ENCODE measurements at regions not wholly inside any gene's neighbourhood (a gene's known extent, or its start where the extent isn't known, plus 50 kb on each side); places are given as distances from the start of the nearest gene placed in this dataset.
"Not testable (repeated sequence)": the region's sequence is repeated elsewhere in the genome, so short reads cannot be mapped to it uniquely, and the experiment has no call there.

GRCh38 chr12:37441371-37441770 lies 875.2 kb upstream of the ALG10B start:
- H3K36me3 Mint-ChIP-seq (ENCODE audit: low read depth); H3K27me3 Mint-ChIP-seq (ENCODE audit: insufficient read depth); DNase-seq (ENCODE audit: low spot score); intact Hi-C loops (cut with micrococcal nuclease); H3K27ac Mint-ChIP-seq; H3K4me1 Mint-ChIP-seq (ENCODE audit: low read depth); H3K4me3 Mint-ChIP-seq: not testable (repeated sequence)
- H3K9me3 Mint-ChIP-seq, result peaks cover 47% of the 10 kb centered on the region

- H3K27ac Mint-ChIP-seq; intact Hi-C loops (cut with micrococcal nuclease); DNase-seq (ENCODE audit: low spot score); H3K4me1 Mint-ChIP-seq (ENCODE audit: low read depth); H3K36me3 Mint-ChIP-seq (ENCODE audit: low read depth); H3K4me3 Mint-ChIP-seq; H3K27me3 Mint-ChIP-seq (ENCODE audit: insufficient read depth): not testable (repeated sequence)
- H3K9me3 Mint-ChIP-seq, result peaks cover 33% of the 10 kb centered on the region
These were observed 860.9 kb upstream of the ALG10B start for GRCh38 chr12:37455646-37456045.

GRCh38 chr12:37497939-37498338 lies 818.6 kb upstream of the ALG10B start:
- peaks cover 27% of the 10 kb centered on the region for H3K9me3 Mint-ChIP-seq
- DNase-seq (ENCODE audit: low spot score); H3K27me3 Mint-ChIP-seq (ENCODE audit: insufficient read depth); H3K27ac Mint-ChIP-seq; H3K36me3 Mint-ChIP-seq (ENCODE audit: low read depth); H3K4me1 Mint-ChIP-seq (ENCODE audit: low read depth); intact Hi-C loops (cut with micrococcal nuclease); H3K4me3 Mint-ChIP-seq: not testable (repeated sequence)

- H3K4me3 Mint-ChIP-seq; H3K27ac Mint-ChIP-seq; H3K4me1 Mint-ChIP-seq (ENCODE audit: low read depth); DNase-seq (ENCODE audit: low spot score); H3K27me3 Mint-ChIP-seq (ENCODE audit: insufficient read depth); intact Hi-C loops (cut with micrococcal nuclease); H3K36me3 Mint-ChIP-seq (ENCODE audit: low read depth): not testable (repeated sequence)
- H3K9me3 Mint-ChIP-seq, result peaks cover 25% of the 10 kb centered on the region
These were observed 806.3 kb upstream of the ALG10B start for GRCh38 chr12:37510256-37510655.

GRCh38 chr12:37540581-37540980 lies 776.0 kb upstream of the ALG10B start:
- not testable (repeated sequence) for H3K4me3 Mint-ChIP-seq

GRCh38 chr12:37541356-37541755 lies 775.2 kb upstream of the ALG10B start:
- no peaks in the 10 kb centered on the region for H3K36me3 Mint-ChIP-seq (ENCODE audit: low read depth)
- no peak overlapping the region for H3K27ac Mint-ChIP-seq
- no peak overlapping the region for H3K4me3 Mint-ChIP-seq
- H3K4me1 Mint-ChIP-seq (ENCODE audit: low read depth), result no peaks in the 10 kb centered on the region
- intact Hi-C loops (cut with micrococcal nuclease), result no loop called here
- H3K9me3 Mint-ChIP-seq, result peaks cover 44% of the 10 kb centered on the region
- DNase-seq (ENCODE audit: low spot score), result no peak
- no peaks in the 10 kb centered on the region for H3K27me3 Mint-ChIP-seq (ENCODE audit: insufficient read depth)

More at GRCh38 chr12:37540581-37540980, 776.0 kb upstream of the ALG10B start:
- H3K4me1 Mint-ChIP-seq (ENCODE audit: low read depth); H3K27ac Mint-ChIP-seq; H3K36me3 Mint-ChIP-seq (ENCODE audit: low read depth); DNase-seq (ENCODE audit: low spot score); H3K27me3 Mint-ChIP-seq (ENCODE audit: insufficient read depth); intact Hi-C loops (cut with micrococcal nuclease): not testable (repeated sequence)
- peaks cover 45% of the 10 kb centered on the region for H3K9me3 Mint-ChIP-seq

- H3K4me1 Mint-ChIP-seq (ENCODE audit: low read depth), result no peaks in the 10 kb centered on the region
- H3K27ac Mint-ChIP-seq, result no peak overlapping the region
- H3K9me3 Mint-ChIP-seq, result peaks cover 44% of the 10 kb centered on the region
- H3K36me3 Mint-ChIP-seq (ENCODE audit: low read depth), result no peaks in the 10 kb centered on the region
- no peaks in the 10 kb centered on the region for H3K27me3 Mint-ChIP-seq (ENCODE audit: insufficient read depth)
- intact Hi-C loops (cut with micrococcal nuclease), result no loop called here
- no peak for DNase-seq (ENCODE audit: low spot score)
- no peak overlapping the region for H3K4me3 Mint-ChIP-seq
These were observed 773.2 kb upstream of the ALG10B start for GRCh38 chr12:37543131-37543965.

GRCh38 chr12:37543966-37544668 lies 772.5 kb upstream of the ALG10B start:
- Mint-ChIP-seq H3K9me3 (peaks cover 51% of the 10 kb centered on the region), H3K4me1 (ENCODE audit: low read depth) (no peaks in the 10 kb centered on the region), H3K4me3 (no peak overlapping the region), H3K27me3 (ENCODE audit: insufficient read depth) (no peaks in the 10 kb centered on the region), H3K27ac (no peak overlapping the region), H3K36me3 (ENCODE audit: low read depth) (no peaks in the 10 kb centered on the region)
- intact Hi-C loops (cut with micrococcal nuclease), result no loop called here
- no peak for DNase-seq (ENCODE audit: low spot score)

- H3K4me3 Mint-ChIP-seq; DNase-seq (ENCODE audit: low spot score); H3K36me3 Mint-ChIP-seq (ENCODE audit: low read depth); H3K27ac Mint-ChIP-seq; H3K27me3 Mint-ChIP-seq (ENCODE audit: insufficient read depth); intact Hi-C loops (cut with micrococcal nuclease); H3K4me1 Mint-ChIP-seq (ENCODE audit: low read depth): not testable (repeated sequence)
- H3K9me3 Mint-ChIP-seq, result peaks cover 49% of the 10 kb centered on the region
These were observed 771.8 kb upstream of the ALG10B start for GRCh38 chr12:37544669-37545330.

GRCh38 chr12:37545759-37546158 lies 770.8 kb upstream of the ALG10B start:
- DNase-seq (ENCODE audit: low spot score), result no peak
- H3K27me3 Mint-ChIP-seq (ENCODE audit: insufficient read depth), result no peaks in the 10 kb centered on the region
- H3K27ac Mint-ChIP-seq, result no peak overlapping the region
- H3K4me3 Mint-ChIP-seq, result no peak overlapping the region
- H3K4me1 Mint-ChIP-seq (ENCODE audit: low read depth), result no peaks in the 10 kb centered on the region
- peaks cover 49% of the 10 kb centered on the region for H3K9me3 Mint-ChIP-seq
- intact Hi-C loops (cut with micrococcal nuclease), result no loop called here
- no peaks in the 10 kb centered on the region for H3K36me3 Mint-ChIP-seq (ENCODE audit: low read depth)

- Mint-ChIP-seq H3K9me3 (peaks cover 50% of the 10 kb centered on the region), H3K36me3 (ENCODE audit: low read depth) (no peaks in the 10 kb centered on the region), H3K27me3 (ENCODE audit: insufficient read depth) (no peaks in the 10 kb centered on the region), H3K27ac (no peak overlapping the region), H3K4me1 (ENCODE audit: low read depth) (no peaks in the 10 kb centered on the region), H3K4me3 (no peak overlapping the region)
- DNase-seq (ENCODE audit: low spot score), result no peak
- intact Hi-C loops (cut with micrococcal nuclease), result no loop called here
These were observed 770.4 kb upstream of the ALG10B start for GRCh38 chr12:37546206-37546605.

- no peaks in the 10 kb centered on the region for H3K27me3 Mint-ChIP-seq (ENCODE audit: insufficient read depth)
- H3K36me3 Mint-ChIP-seq (ENCODE audit: low read depth), result no peaks in the 10 kb centered on the region
- no peak overlapping the region for H3K4me3 Mint-ChIP-seq
- DNase-seq (ENCODE audit: low spot score), result no peak
- intact Hi-C loops (cut with micrococcal nuclease), result no loop called here
- peaks cover 49% of the 10 kb centered on the region for H3K9me3 Mint-ChIP-seq
- no peak overlapping the region for H3K27ac Mint-ChIP-seq
- H3K4me1 Mint-ChIP-seq (ENCODE audit: low read depth), result no peaks in the 10 kb centered on the region
These were observed 769.6 kb upstream of the ALG10B start for GRCh38 chr12:37546901-37547475.

GRCh38 chr12:37547611-37548010 lies 769.0 kb upstream of the ALG10B start:
- H3K4me3 Mint-ChIP-seq, result no peak overlapping the region
- intact Hi-C loops (cut with micrococcal nuclease), result no loop called here
- no peaks in the 10 kb centered on the region for H3K27me3 Mint-ChIP-seq (ENCODE audit: insufficient read depth)
- no peaks in the 10 kb centered on the region for H3K36me3 Mint-ChIP-seq (ENCODE audit: low read depth)
- DNase-seq (ENCODE audit: low spot score), result no peak
- no peak overlapping the region for H3K27ac Mint-ChIP-seq
- H3K9me3 Mint-ChIP-seq, result peaks cover 45% of the 10 kb centered on the region
- H3K4me1 Mint-ChIP-seq (ENCODE audit: low read depth), result no peaks in the 10 kb centered on the region
